Erythroblast (primary cell): ENCODE measurements at regions not wholly inside any gene's neighbourhood (a gene's known extent, or its start where the extent isn't known, plus 50 kb on each side); places are given as distances from the start of the nearest gene placed in this dataset.

Experiments
- DNase-seq, 2 experiments: peaks; one replicate each; lab custom pipeline; 2025; lab: John Stamatoyannopoulos, UW
- GATA1 ChIP-seq: IDR thresholded peaks from 2 replicates; pipeline ENCODE4 v1.6.1; 2011; ENCODE audit warnings: low read depth, mild to moderate bottlenecking, control low read depth, low read length, moderate library complexity
- POLR2A ChIP-seq: IDR thresholded peaks from 2 replicates; pipeline ENCODE4 v1.6.1; 2011; ENCODE audit warnings: mild to moderate bottlenecking, low read length

DNA sequence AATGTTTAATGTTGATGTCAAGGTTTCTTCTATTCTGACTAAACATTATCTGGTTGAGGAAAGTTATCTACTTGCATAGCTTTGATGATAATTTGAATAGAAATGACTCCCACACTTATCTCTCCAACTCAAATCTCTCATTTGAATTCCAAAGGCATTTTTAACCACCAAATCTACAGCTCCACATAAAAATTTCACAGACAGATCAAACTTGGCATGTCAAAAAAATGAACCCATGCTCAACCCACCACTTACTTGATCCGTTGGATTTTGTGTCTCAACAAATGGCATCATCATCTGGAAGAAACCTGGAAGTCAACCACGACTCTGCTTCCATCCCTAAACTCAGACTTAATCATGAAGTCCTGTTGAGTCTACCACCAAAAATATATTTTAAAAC, 1050.4 kb downstream of the EFNB2 start:
- DNase-seq, result no peak
- no peak for TF ChIP-seq POLR2A
- TF ChIP-seq GATA1, result no peak

- TF ChIP-seq GATA1, result no peak
- no peak for TF ChIP-seq POLR2A
- DNase-seq, result no peak
Observed at GRCh38 chr13:105474983-105475610, 1060.4 kb downstream of the EFNB2 start.

GRCh38 chr13:105471673-105472072, 1063.8 kb downstream of the EFNB2 start:
- TF ChIP-seq GATA1, result no peak
- TF ChIP-seq POLR2A, result no peak
- no peak for DNase-seq

DNA sequence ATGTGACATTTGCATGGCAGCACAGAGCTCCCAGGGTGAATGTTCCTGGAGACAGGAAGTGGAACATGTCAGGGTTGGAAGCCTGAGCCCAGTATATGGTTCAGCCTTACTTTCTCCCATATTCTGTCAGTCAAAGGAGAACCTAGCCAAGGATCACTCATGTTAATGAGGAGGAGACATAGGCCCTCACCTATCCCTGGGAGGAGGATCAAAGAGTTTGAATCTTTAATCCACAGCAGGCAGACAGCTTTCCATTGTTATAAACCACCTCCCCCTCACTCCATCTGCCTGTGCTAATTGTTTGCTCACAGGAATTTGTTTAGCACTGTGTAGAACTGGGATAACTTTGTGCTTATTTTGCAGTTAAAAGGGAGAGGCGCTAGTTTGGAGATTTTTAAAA, 1069.1 kb downstream of the EFNB2 start:
- TF ChIP-seq GATA1 (no peak), POLR2A (no peak)
- DNase-seq, result no peak

DNA sequence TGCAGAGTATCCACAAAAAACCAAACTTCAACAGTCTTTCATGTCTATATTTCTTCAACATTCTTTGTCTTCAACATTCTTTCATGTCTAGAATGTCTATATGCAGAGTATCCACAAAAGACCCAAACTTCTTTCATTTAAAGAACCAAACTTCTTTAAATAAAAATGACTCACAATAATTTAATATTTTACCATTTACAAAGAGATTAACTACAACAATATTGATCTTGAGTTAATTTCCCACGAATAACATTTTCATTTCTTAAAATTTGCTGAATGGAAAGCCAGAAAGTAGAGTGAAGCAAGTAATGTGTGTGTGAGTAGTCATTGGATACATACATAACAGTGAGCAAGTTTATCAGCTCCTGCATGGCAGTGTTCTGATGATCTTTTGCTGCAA, 1069.7 kb downstream of the EFNB2 start, which contains the start of gene DAOA:
Gene DAOA, plus strand, starts transcription at position 301 of the 400 bp plus-strand sequence.
- no peak for DNase-seq
- TF ChIP-seq GATA1 (no peak), POLR2A (no peak)

DNA sequence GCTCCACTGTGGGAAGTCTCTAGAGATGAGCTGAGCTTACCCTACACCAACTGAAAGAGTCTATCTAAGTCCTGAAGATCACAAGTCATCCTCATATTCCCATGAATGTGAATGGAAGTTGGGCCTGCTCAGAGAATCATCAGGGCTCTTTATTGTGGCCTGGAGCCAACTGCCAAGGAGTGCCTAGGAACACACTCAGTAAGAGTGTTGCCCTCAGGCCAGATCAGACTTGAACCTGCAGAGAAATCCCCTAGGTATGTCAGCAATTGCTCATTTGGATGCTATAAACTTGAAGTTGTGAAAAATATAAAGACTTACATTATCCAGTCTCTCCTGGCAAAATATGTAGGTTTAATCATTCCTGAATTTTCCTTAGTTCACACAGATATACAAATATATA, 1070.2 kb downstream of the EFNB2 start:
- TF ChIP-seq GATA1, result no peak
- no peak for TF ChIP-seq POLR2A
- DNase-seq, result no peak

- DNase-seq, result no peak
- TF ChIP-seq POLR2A (no peak), GATA1 (no peak)
Observed at GRCh38 chr13:105464249-105464648, 1071.2 kb downstream of the EFNB2 start.

- DNase-seq, result no peak
- TF ChIP-seq POLR2A (no peak), GATA1 (no peak)
Observed at GRCh38 chr13:105463011-105463501, 1072.4 kb downstream of the EFNB2 start.

- TF ChIP-seq GATA1, result no peak
- DNase-seq, result no peak
Observed at GRCh38 chr13:105462098-105462497, 1073.4 kb downstream of the EFNB2 start.

DNA sequence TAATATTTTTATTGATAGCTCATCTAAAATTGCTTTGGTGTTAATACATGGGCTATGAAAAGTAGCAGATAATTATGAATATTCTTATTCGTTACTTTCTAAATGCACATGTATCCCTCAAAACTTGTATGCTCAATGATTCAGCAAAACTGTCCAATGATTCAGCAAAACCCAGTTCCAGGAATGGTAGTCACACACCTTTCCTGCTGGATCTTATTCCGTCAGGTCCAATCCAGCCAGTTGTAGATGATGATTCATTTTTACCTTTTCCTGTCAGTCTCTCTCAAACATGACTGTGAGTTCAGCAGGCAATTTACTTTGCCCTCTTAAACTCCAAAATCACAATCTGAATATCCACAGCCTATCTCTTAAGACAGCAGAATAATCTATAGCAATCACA, 1082.6 kb downstream of the EFNB2 start:
- peak in 1 of 2 experiments; percentile 1 for DNase-seq
- TF ChIP-seq GATA1 (no peak), POLR2A (no peak)

GRCh38 chr13:105450784-105451183, 1084.7 kb downstream of the EFNB2 start:
- DNase-seq, result no peak
- no peak for TF ChIP-seq GATA1
- TF ChIP-seq POLR2A, result no peak

DNA sequence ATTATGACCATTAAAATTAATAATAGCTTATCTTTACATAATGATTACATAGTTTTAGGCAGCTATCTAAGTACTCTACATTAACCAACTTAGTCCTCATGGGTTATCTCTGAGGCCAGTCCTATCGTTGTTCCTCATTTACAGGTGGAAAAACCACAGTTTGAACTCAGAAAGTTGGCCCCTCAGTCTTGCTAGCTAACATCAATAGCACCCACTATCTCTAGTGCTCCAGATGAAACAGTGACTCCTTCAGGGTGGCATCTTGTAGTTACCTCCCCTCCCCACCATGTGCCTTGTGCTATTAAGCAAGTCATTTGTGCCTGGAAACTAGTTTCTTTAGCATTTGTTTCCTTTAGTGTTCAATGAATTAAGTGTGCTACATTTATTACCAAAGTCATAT, 1086.7 kb downstream of the EFNB2 start:
- DNase-seq, result peak; percentile 33 to 79
- TF ChIP-seq GATA1, result no peak
- no peak for TF ChIP-seq POLR2A

DNA sequence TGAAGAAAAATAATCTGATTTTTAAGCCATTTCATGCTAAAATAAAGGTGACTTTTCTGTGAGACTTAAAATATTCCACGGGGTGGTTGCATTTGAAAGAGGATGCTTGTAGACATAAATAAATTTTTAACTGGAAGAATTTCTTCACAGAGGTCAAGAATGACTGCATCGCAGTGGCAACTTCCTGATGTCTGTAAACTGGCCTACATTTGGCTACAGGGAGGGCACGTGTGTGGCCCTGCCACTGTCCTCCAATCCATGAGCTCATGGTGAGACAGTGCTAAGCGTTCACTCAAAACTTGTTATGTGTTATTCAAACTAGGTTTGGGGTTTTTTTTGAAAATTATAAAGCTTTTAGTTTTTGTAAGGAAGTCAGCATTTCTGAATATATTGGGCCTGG, 1089.3 kb downstream of the EFNB2 start:
- no peak for DNase-seq
- no peak for TF ChIP-seq GATA1
- no peak for TF ChIP-seq POLR2A

DNA sequence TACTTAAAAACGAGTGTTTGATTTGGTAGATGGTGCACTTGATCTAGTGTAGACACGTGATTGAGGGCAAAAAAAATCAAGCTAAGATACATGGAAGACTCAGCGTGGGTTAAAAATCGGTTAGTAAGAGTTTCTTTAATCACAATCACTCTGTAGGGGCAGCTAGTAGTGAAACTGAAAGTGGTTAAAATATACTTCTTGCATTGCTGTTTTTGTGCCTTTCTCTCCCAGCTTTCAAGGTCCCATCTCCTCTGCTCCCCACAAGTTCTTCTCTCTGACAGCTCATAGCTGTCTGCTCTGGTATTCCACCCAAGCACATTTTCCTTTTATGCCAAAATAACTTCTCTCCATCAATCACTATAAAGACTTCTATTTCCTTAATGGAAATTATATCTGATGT, 1089.7 kb downstream of the EFNB2 start:
- DNase-seq, result no peak
- no peak for TF ChIP-seq GATA1
- TF ChIP-seq POLR2A, result no peak

DNA sequence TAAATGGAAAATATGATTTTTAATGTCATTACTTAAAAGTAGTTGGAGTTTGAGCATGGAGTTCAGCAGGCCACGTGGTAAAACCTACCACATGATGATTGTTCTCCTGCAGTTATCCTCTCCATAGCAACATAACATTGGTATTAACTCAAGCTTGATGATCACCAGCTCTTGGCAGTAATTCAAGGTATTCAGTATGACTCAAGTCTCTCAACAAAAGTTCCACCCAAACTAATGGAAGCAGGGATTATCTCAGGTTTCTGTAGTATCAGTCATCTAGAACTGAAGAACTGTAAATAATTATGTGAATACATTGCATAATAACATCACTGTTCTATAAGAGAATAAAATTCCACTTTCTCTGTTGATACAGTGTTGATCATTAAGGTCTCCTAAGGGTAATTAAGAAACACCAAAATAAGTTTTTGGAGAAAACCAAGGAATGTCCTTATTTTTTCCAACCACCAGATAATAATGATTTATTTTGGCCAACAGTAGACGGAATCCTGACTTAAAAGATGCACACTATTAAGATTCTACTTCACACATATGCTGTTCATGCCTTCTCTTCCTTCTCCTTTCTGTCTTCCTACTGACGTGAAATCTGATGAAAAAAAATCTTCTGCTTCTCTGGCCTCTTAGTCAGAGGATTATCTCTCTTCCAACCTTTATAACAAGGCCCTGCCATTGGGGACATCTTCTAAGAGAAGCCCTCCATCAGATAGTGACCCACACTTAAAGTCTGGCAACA, 1092.3 kb downstream of the EFNB2 start:
- TF ChIP-seq POLR2A (no peak), GATA1 (no peak)
- DNase-seq, result peak; percentile 30 to 61
